ENCODE measurements at regions not wholly inside any gene's neighbourhood (a gene's known extent, or its start where the extent isn't known, plus 50 kb on each side); places are given as distances from the start of the nearest gene placed in this dataset.
A peak's percentile ranks its signal among the peaks of the same experiment; 100 is the strongest.

- no peak for DNase-seq
These were observed 123.0 kb downstream of the RPS29 start for GRCh38 chr14:49463146-49463545.

GRCh38 chr14:49461529-49462401 is 124.4 kb downstream of the RPS29 start:
- DNase-seq = peak; percentile 42

- DNase-seq = no peak
These were observed 125.5 kb downstream of the RPS29 start for GRCh38 chr14:49460662-49461061.

- no peak for DNase-seq
These were observed 129.6 kb downstream of the RPS29 start for GRCh38 chr14:49456589-49456988.

- DNase-seq = no peak
These were observed 134.2 kb downstream of the RPS29 start for GRCh38 chr14:49451938-49452337.

- DNase-seq = no peak
These were observed 136.4 kb downstream of the RPS29 start for GRCh38 chr14:49449749-49450148.

- no peak for DNase-seq
These were observed 138.6 kb downstream of the RPS29 start for GRCh38 chr14:49447540-49448107.

- no peak for DNase-seq
These were observed 139.4 kb downstream of the RPS29 start for GRCh38 chr14:49446801-49447200.

GRCh38 chr14:49438256-49438770 is 147.9 kb downstream of the RPS29 start:
- no peak for DNase-seq

- no peak for DNase-seq
These were observed 158.1 kb downstream of the RPS29 start for GRCh38 chr14:49428076-49428475.

GRCh38 chr14:49427117-49427516 is 159.1 kb downstream of the RPS29 start:
- no peak for DNase-seq

GRCh38 chr14:49425921-49426320 is 160.3 kb downstream of the RPS29 start:
- no peak for DNase-seq

GRCh38 chr14:49424436-49425331 is 161.5 kb downstream of the RPS29 start:
- no peak for DNase-seq

- DNase-seq = no peak
These were observed 166.0 kb downstream of the RPS29 start for GRCh38 chr14:49420201-49420600.

GRCh38 chr14:49418789-49419188 is 167.4 kb downstream of the RPS29 start:
- no peak for DNase-seq

GRCh38 chr14:49417790-49418189 is 168.4 kb downstream of the RPS29 start:
- DNase-seq = no peak

- DNase-seq = no peak
These were observed 177.8 kb downstream of the RPS29 start for GRCh38 chr14:49408187-49408933.

- no peak for DNase-seq
These were observed 180.9 kb downstream of the RPS29 start for GRCh38 chr14:49405291-49405690.

- no peak for DNase-seq
These were observed 184.8 kb downstream of the RPS29 start for GRCh38 chr14:49401373-49401772.

GRCh38 chr14:49396801-49397200 is 189.4 kb downstream of the RPS29 start:
- DNase-seq = no peak

- DNase-seq = no peak
These were observed 204.4 kb downstream of the RPS29 start for GRCh38 chr14:49381778-49382177.

GRCh38 chr14:49367696-49368095 is 218.5 kb downstream of the RPS29 start:
- no peak for DNase-seq

GRCh38 chr14:49366416-49366815 is 219.8 kb downstream of the RPS29 start:
- no peak for DNase-seq
